Gastroesophageal sphincter (tissue), 2 donors: ENCODE measurements at regions not wholly inside any gene's neighbourhood (a gene's known extent, or its start where the extent isn't known, plus 50 kb on each side); places are given as distances from the start of the nearest gene placed in this dataset.

ENCODE experiments used
- EP300 ChIP-seq: sonication (generic); formaldehyde crosslinking; IDR thresholded peaks from one replicate; pipeline ENCODE4 v1.6.1; 2017; ENCODE audit warnings: antibody characterized with exemption, mild to moderate bottlenecking
- POLR2AphosphoS5 ChIP-seq: sonication (generic); formaldehyde crosslinking; IDR thresholded peaks from one replicate; pipeline ENCODE4 v1.6.1; 2017; ENCODE audit warnings: antibody characterized with exemption

DNA sequence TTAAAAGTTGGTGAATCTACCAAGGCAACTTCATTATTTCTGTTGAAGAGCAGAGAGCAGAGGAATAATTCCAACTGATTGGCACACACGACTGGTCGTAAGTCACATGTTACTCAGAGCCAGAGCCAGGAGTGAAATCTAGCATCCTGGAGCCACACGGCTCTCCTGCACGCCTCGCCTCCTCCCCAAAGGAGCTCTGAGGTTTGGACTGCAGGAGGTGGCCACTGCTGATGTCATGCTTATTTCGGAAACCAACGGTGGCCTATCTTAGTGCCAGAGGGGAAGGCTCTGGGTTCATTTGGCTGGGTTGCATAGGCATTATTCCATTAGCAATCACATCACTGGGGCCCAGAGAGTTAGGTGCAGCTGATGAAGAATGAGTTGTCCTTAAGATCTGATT, 123.5 kb upstream of the RALGAPA2 start:
- TF ChIP-seq POLR2AphosphoS5 (no peak), EP300 (no peak)
